Urothelium cell line (cell line): ENCODE measurements at regions not wholly inside any gene's neighbourhood (a gene's known extent, or its start where the extent isn't known, plus 50 kb on each side); places are given as distances from the start of the nearest gene placed in this dataset.
A peak's percentile ranks its signal among the peaks of the same experiment; 100 is the strongest.
"Not testable (repeated sequence)": the region's sequence is repeated elsewhere in the genome, so short reads cannot be mapped to it uniquely, and the experiment has no call there.

Experiments used
- DNase-seq: peaks from one replicate; pipeline ENCODE4 v3.0.0; 2011; ENCODE audit warnings: low spot score, mixed read lengths
- FAIRE-seq: peaks from 2 replicates; lab custom pipeline; 2011; peaks lifted over from hg19 to GRCh38; lab: Jason Lieb, UNC

DNA sequence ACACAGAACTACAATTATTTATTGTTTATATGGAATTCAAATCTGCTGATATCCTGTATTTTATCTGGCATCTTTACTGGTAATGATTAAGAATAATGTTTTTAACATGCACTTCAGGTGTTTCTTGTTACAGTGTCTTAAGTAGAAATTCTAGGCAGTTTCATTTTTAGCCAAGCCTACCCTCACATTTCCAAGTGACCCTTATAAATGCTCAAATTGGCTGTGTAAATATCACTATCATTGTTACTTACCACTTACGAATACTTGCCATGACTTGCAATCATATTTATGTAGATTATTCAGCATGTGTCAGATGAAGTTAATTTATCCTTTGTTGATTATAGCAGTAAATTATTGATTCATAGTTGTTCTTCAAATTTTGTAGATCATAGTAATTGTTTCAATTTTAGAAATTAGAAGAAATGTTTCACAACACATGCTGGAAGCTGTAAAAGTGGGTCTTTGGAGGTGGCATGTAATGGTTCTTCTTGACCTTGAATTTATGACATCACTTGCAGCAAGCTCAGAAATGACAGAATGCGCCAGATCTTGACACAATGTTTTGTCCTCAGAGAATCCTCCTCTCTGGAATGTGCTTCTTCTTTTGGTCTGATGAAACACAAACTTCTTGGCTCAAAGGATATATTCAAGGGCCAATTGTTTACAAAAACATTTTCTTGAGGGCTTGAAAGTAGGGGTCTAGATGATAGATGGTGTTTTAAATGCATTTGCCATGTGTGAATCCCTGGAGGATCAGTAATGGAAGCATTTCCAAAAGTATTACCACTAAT is 471.8 kb downstream of the COL12A1 start:
- DNase-seq (no peak), FAIRE-seq (no peak)

DNA sequence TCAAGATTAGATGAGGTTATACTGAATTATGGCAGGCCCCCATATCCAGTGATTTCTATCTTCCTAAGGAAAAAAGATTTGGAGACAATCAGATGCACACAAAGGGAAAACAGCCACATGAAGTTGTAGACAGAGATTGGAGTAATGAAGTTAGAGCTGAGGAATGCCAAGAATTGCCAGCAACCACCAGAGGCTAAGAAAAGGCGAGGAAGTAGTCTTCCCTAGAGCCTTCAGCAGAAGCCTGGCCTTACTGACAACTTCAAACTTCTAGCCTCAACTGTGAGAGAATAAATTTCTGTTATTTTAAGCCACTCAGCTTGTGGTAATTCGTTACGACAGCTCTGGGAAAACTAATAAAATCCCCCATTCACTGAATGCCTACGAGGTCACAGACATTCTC is 473.9 kb downstream of the COL12A1 start:
- no peak for DNase-seq
- no peak for FAIRE-seq

DNA sequence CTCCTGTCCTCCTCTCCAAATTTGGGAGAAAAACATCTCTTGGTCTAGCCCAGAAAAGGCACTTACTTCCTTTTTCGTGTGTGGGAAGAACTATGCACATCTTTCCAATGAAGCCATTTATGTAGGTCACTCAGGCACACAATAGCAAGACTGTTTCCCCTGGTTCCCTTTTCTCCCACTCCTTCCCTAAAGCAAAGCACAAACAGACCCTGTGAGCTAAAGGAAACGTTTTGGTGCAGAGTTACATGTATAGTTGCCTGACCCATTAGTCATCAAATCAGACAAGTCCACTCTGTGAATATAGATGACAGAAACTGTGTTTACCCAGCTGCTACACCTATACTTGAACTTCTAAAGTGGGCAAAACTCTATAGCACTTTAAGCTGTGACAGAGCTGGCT is 474.6 kb downstream of the COL12A1 start:
- FAIRE-seq, result no peak
- peak; percentile 8 for DNase-seq

DNA sequence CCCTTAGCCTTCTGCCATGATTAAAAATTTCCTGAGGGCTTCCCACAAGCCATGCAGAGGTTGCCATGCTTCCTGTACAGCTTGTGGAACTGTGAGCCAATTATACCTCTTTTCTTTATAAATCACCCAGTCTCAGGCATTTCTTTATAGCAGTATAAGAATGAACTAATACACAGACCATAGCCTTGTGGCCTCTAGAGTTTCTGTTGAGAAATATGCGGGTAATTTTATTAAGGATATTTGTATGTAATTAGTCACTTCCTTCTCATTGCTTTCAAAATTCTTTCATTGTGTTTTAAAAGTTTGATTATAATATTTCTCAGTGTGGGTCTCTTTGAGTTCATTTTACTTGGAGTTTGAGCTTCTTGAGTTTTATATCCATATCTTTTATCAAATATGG is 484.9 kb downstream of the COL12A1 start:
- FAIRE-seq (no peak), DNase-seq (no peak)

DNA sequence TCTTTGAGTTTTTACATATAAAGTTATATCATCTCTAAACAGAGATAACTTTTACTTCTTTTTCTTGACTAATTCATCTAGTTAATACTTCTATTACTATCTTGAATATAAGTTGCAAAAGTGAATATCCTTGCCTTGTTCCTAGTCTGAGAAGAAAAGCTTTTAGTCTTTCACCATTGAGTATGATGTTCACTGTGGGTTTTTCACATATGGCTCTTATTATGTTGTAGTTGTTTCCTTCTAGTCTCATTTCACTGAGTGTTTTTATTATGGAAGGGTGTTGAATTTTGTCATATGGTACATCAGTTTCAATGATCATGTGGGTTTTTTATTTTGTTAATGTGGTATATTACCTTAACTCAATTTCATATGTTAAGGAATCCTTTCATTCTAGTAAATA is 488.3 kb downstream of the COL12A1 start:
- DNase-seq (no peak), FAIRE-seq (no peak)

DNA sequence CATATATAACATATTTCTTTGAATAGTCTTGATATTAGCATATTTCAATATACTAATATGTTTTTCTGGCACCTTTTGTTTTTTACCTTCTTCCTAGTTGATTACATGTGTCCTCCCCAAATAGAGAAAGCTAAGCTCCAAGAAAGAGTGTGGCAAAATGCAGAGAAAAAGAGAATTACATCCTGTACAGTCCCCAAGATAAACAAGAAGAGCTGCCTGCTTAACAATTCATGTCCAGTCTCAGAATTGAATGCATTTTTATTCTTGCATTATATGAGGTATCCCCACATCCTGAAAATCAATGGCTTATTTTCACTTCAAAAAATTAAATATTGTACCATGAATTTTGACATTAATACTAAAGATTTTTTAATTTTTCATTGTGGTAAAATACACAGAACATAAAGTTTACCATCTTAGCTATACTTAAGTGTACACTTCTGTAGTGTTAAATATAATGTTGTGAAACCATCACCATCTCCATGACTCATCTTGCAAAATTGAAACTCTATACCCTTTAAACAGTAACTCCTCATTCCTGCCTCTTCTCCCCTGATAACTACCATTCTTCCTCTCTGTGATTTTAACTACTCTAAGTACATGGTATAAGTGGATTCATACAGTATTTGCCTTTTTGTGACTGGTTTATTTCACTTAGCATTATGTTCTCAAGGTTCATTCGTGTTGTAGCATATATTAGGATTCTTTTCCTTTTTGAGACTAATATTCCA is 490.3 kb downstream of the COL12A1 start:
- FAIRE-seq (no peak), DNase-seq (no peak)

DNA sequence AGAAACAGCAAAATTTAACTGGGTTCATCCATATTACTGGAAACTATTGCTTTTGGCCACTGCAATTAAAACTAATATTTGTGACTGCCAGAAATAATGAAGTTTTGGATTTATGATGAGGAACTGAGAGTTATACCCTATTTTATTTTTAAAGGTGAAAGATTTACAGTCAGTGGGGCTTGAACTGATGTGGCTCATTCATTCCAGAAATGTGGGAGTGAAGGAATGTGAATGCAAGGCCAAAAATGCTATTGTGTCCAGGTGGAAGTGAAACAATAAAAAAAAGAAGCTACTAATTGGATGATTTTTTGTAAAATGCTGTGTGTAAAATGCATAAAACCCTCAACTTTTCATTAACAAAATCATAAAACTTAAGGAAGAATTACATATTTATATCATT is 491.9 kb downstream of the COL12A1 start:
- DNase-seq, result no peak
- no peak for FAIRE-seq

DNA sequence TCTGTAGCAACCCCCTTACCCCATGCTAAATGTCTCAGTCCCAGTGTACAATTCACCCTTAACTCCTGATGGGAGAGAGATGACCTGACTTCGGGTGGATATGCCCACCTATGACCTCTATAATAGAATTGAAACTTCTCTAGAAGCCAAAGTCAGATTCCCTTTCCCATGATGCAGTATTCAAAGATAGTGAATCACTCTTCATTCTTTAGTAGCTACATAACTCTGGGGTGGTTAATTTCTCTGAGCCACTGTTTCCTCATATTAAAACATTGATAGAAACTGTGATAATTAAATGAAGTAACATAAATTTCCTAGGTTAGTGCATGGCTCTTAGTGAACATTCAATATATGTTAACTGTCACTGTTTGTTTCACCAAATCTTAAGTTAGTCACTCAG is 500.4 kb downstream of the COL12A1 start:
- DNase-seq (no peak), FAIRE-seq (no peak)

DNA sequence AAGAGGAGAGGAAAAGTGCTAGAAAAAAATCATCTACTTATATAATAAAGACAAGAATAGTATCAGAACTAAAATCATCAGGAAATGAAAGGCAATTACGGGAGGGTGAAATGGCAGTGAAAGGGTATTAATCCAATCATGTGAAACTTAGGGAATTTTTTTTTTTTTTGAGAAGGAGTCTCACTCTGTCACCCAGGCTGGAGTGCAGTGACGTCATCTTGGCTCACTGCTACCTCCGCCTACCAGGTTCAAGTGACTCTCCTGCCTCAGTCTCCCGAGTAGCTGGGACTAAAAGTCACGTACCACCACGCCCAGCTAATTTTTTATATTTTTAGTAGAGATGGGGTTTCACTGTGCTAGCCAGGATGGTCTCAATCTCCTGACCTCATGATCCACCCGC is 501.3 kb downstream of the COL12A1 start:
- not testable (repeated sequence) for FAIRE-seq, DNase-seq

DNA sequence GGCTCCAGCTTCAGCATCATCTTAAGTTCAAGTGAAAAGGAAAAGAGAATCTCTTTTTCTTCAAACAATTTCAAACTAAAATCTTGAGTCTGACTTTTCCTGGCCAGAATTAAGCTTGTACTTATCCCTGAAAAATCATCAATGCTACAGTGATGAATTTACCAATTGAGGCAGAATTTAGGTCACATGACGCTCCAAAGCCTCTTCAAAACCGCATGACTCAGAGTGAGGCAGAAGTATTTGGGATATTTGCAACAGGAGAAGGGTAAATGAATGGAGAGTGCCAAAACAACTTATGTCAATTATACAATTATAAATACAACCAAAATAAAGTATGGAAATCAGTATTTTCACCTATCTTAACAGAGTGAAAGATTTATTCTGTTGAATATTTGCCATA is 515.5 kb downstream of the COL12A1 start:
- DNase-seq (no peak), FAIRE-seq (no peak)

DNA sequence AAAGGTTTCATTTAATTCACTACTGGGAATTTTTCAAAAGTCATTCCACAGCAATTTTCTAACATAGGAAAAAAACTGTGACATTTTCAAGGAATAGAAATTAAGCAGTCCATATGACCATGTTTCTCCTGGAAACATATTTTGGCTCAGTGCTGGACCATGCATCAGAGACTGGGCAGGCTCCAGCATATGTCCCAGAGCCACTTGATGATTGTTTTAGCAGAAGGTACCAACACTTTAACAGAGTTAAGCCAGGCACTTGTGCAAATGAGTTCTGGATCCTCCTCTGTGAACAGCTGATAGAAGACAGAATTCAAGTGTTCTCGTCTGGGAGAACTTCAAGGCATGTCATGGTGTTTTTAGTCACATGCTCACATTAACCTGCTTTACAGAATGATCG is 516.3 kb downstream of the COL12A1 start:
- no peak for DNase-seq
- no peak for FAIRE-seq

DNA sequence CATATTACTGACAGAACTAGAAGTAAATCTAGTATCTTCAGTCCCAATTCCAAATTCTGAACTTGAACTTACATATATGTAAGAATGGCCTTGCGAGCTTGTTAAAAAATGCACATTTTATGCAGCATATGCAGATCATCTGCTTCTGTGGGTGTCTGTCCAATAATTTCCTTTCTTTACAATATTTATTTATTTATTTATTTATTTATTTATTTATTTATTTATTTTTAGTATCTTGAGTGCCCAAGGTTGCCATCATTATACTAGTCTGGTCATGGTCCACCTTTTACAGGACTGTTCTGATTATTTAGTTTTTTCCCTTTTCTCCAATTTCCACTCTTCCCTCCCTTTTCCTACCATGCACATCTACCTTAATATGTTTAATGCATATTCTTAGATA is 528.4 kb downstream of the COL12A1 start:
- DNase-seq (no peak), FAIRE-seq (no peak)

DNA sequence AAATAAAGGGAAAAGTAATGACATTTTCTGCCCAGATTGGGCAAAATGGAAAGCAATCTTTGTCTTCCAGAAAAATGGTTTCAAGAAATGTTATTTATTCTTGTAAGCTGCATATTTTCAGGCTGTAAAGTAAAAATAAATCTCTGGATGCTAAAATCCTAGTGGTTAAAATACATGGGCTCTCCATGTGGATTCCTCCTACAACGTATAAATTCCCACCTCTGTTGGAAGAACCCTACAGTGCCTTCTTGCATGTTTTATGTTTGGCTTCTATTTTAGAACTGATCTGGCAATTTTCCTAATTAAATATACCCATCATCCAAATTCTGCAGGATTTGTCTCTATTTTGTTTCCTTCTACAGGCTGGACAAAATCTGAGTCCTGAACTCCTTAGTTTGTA is 528.9 kb downstream of the COL12A1 start:
- no peak for DNase-seq
- no peak for FAIRE-seq

DNA sequence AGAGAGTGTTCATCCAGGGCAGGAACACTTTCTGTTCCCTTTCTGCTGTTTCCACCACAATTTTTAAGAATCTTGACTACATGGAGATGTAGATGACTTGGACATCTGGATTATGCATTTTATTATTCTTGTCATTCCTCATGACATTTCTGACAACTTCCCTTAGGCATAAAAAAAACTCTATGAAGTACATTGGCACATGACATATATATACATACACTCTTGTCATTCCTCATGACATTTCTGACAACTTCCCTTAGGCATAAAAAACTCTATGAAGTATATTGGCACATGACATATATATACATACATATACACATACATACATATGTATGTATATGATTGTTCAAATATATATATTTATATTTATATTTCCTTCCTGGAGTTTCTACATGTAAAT is 531.5 kb downstream of the COL12A1 start:
- FAIRE-seq (no peak), DNase-seq (no peak)

DNA sequence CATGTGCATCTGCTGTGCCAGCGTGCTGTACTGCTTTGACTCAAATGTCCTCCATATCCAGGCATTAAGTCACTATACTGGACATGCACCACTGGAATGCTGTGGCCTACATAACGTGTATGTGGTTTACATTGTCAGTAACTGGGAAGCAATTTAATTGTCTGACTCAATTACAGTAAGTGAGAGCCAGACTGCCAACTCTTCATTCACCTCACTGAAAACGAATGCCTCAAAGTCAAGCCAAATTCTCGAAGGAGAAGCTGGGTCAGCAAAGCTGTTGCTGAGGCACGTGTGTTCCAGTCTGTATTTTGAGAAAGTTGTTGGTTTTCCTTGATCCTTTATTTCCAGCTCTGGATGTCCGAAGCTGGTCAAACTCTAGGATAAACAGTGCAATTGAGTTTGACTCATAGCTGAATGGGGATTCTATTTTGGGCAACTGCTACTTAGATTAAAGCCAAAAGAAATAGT is 534.3 kb downstream of the COL12A1 start:
- peak; percentile 88 for FAIRE-seq
- DNase-seq, result peak; percentile 13

DNA sequence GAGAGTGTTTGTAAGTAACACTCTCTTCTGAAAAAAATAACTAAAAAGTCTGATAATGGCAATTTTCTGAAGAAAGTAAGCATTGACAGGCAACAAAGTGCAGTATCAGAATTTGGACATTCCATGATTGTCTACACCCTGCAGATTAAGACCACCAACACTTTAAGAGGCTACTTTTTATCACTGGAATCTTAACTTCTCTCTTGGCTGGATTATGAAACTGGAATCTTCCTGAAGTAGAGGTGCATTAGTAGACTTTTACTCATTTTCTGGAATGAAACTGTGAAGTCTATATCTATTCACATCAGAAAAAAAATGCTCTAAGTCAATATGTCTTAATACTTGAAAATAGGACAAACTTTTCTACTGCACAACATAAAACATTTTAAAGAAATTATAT is 547.5 kb downstream of the COL12A1 start:
- DNase-seq, result no peak
- FAIRE-seq, result no peak

DNA sequence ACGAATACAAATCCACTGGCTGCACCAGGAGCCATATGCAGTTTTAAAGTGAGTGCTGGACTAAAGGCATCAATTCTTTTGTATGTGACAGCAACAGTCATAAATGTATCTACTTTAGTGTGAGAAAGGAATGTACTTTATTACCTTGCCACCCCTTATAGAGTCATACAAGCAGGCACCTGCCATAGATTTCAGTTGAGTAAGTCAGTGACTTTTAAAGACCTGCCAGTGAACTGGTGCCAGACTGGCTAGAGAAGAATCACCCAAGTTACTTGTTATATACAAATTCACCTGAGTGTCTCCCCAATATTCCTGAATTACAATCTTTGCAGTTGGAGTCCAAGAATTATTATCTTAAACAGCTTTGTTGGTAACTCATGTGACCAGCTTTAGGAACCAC is 547.9 kb downstream of the COL12A1 start:
- DNase-seq, result no peak
- no peak for FAIRE-seq

DNA sequence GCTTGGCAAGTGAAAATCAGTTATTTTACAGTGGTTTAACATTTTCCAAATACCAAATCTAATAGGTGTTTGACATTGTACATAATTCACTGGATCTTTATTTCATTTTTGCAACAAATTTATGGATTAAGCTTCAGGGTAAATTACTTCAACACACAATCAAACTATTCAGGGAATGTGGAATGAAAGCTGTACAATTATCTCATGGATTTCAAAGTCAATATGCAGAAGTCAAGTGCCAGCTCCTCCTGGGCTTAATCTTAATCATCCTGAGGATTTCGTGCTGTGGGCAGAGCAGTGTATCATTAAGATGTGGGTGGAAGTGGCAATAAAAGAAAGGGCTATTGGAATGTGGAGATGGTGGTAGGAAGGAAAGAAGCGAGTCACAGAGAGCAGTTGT is 548.8 kb downstream of the COL12A1 start:
- FAIRE-seq, result no peak
- no peak for DNase-seq

DNA sequence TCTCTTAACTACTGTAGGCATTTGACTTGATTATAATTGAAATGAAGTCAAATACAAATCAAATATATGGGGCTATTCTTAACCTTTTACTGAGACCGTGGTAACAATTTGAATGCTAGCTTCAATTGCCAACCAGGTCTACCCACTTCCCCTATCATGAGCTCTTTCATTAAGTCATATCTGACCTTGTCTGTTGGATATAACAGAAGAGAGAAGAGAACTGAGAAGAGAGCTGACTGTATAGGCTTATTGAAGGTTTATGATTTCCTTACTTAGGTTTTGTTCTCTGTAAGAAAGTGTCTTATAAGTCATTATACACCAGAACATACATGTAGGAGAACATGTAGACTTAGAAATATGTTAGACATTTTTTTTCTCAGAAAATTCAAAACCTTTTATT is 549.4 kb downstream of the COL12A1 start:
- FAIRE-seq (no peak), DNase-seq (no peak)

DNA sequence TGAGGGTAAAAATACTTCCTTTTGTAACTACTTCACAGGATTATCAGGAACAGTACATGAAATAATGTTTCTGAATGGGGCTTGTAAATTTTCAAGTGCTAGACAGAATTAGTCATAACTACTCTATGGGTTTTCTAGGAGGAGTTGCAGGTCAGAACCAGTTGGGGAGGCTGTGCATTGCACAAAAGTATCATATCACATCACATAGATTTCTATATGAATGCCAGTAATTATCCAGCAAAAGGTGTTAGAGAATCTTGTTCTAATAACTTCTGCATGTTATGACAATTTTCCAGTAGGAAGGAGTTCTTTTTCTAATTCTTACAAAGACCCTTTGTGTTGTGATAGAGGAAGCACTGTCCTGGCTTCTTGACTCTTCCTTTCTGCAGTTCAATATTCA is 551.6 kb downstream of the COL12A1 start:
- DNase-seq, result no peak
- no peak for FAIRE-seq

DNA sequence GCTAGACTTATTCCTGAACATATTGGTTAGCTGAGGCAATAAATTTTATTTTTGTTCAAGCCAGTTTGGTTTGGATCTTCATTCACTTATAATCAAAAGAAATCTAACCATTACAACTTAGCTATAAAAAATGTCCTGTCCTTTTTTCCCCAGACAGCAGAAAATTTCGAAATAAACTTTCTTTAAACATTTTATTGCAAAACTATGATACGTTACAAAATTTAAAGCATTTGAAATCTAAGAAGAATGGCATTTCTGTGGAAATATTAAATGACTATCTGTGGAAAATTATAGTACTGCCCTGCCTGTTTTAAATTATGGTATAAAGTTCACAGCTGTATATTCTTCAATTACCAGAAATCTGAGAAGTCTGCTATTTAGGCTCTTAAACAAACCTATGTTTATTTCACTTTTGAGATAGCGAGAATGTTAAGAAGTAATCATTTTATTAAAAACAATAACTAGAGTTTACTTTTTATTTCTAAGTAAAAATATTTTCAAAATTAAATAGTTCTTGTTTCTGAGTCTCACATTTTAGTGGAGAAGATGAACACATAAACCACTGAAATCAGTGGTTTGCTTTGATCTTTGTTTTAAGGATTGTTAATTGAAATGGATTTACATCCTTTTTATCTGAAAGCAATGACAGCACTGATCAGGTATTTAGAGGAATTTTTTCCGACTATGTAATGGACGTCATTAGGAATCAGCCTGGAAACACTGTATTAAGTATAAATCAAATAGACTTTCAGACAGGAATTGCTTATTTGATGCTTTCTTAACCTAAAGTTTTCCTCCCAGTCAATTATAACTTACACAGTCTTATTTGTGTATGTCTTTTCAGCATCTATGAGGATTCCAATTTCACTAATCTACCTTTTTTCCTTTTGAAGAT is 553.7 kb downstream of the COL12A1 start:
- no peak for DNase-seq
- no peak for FAIRE-seq
